HG03457 (cell line): ENCODE measurements at regions not wholly inside any gene's neighbourhood (a gene's known extent, or its start where the extent isn't known, plus 50 kb on each side); places are given as distances from the start of the nearest gene placed in this dataset.
A peak's percentile ranks its signal among the peaks of the same experiment; 100 is the strongest.

Source experiments
- ATAC-seq: cut with Tn5 transposase; IDR thresholded peaks from one replicate; pipeline ENCODE4 v1.9.1; 2021; ENCODE audit warnings: moderate number of reproducible peaks; ENCODE audit not compliant: unreplicated experiment

- no peak for ATAC-seq
These were observed 604.3 kb downstream of the TAFA4 start for GRCh38 chr3:68328049-68328448.

- ATAC-seq: no peak
These were observed 616.4 kb downstream of the TAFA4 start for GRCh38 chr3:68315964-68316363.

- ATAC-seq: no peak
These were observed 616.8 kb downstream of the TAFA4 start for GRCh38 chr3:68315546-68315945.

- no peak for ATAC-seq
These were observed 625.8 kb downstream of the TAFA4 start for GRCh38 chr3:68306571-68306970.

GRCh38 chr3:68295457-68295856 lies 636.9 kb downstream of the TAFA4 start:
- ATAC-seq: no peak

- ATAC-seq: no peak
These were observed 635.9 kb upstream of the SUCLG2 start for GRCh38 chr3:68290333-68290732.

GRCh38 chr3:68288085-68288484 lies 633.7 kb upstream of the SUCLG2 start:
- ATAC-seq: no peak

GRCh38 chr3:68287101-68287500 lies 632.7 kb upstream of the SUCLG2 start:
- no peak for ATAC-seq

GRCh38 chr3:68274286-68274685 lies 619.9 kb upstream of the SUCLG2 start:
- no peak for ATAC-seq

GRCh38 chr3:68271145-68271544 lies 616.7 kb upstream of the SUCLG2 start:
- no peak for ATAC-seq

GRCh38 chr3:68256635-68257223 lies 602.3 kb upstream of the SUCLG2 start:
- no peak for ATAC-seq

- ATAC-seq: no peak
These were observed 594.9 kb upstream of the SUCLG2 start for GRCh38 chr3:68249265-68249664.

- ATAC-seq: no peak
These were observed 588.2 kb upstream of the SUCLG2 start for GRCh38 chr3:68242606-68243005.

GRCh38 chr3:68239542-68239941 lies 585.1 kb upstream of the SUCLG2 start:
- ATAC-seq: no peak

- no peak for ATAC-seq
These were observed 579.8 kb upstream of the SUCLG2 start for GRCh38 chr3:68234076-68234780.

GRCh38 chr3:68228856-68229255 lies 574.4 kb upstream of the SUCLG2 start:
- ATAC-seq: no peak

- ATAC-seq: no peak
These were observed 566.4 kb upstream of the SUCLG2 start for GRCh38 chr3:68220832-68221231.

- no peak for ATAC-seq
These were observed 557.2 kb upstream of the SUCLG2 start for GRCh38 chr3:68211637-68212036.

GRCh38 chr3:68210635-68211034 lies 556.2 kb upstream of the SUCLG2 start:
- ATAC-seq: no peak

GRCh38 chr3:68207327-68207726 lies 552.9 kb upstream of the SUCLG2 start:
- ATAC-seq: peak; percentile 75

GRCh38 chr3:68206524-68207117 lies 552.2 kb upstream of the SUCLG2 start:
- no peak for ATAC-seq

GRCh38 chr3:68186733-68187132 lies 532.3 kb upstream of the SUCLG2 start:
- ATAC-seq: no peak
